NCI-H2196 treated with DMSO at 0.1 percent for 48 hours (cell line): ENCODE measurements at regions not wholly inside any gene's neighbourhood (a gene's known extent, or its start where the extent isn't known, plus 50 kb on each side); places are given as distances from the start of the nearest gene placed in this dataset.

Experiments
- DNase-seq: peaks from one replicate; lab custom pipeline; 2025; ENCODE audit not compliant: unreplicated experiment; lab: John Stamatoyannopoulos, UW

GRCh38 chr4:29521281-29521680 lies 1198.9 kb upstream of the PCDH7 start:
- DNase-seq = no peak

- no peak for DNase-seq
These were observed 1183.4 kb upstream of the PCDH7 start for GRCh38 chr4:29536745-29537144.

- DNase-seq = no peak
These were observed 1181.1 kb upstream of the PCDH7 start for GRCh38 chr4:29538889-29539646.

- no peak for DNase-seq
These were observed 1179.6 kb upstream of the PCDH7 start for GRCh38 chr4:29540439-29541102.

- DNase-seq = no peak
These were observed 1178.4 kb upstream of the PCDH7 start for GRCh38 chr4:29541757-29542156.

GRCh38 chr4:29549342-29549741 lies 1170.8 kb upstream of the PCDH7 start:
- no peak for DNase-seq

GRCh38 chr4:29551821-29552220 lies 1168.3 kb upstream of the PCDH7 start:
- DNase-seq = no peak

- no peak for DNase-seq
These were observed 1166.3 kb upstream of the PCDH7 start for GRCh38 chr4:29553846-29554245.

- no peak for DNase-seq
These were observed 1161.4 kb upstream of the PCDH7 start for GRCh38 chr4:29558789-29559188.

- DNase-seq = no peak
These were observed 1160.9 kb upstream of the PCDH7 start for GRCh38 chr4:29559286-29559685.

- no peak for DNase-seq
These were observed 1159.7 kb upstream of the PCDH7 start for GRCh38 chr4:29560452-29560851.

GRCh38 chr4:29565256-29565655 lies 1154.9 kb upstream of the PCDH7 start:
- DNase-seq = no peak

- DNase-seq = no peak
These were observed 1153.8 kb upstream of the PCDH7 start for GRCh38 chr4:29566371-29566770.

GRCh38 chr4:29571322-29571721 lies 1148.8 kb upstream of the PCDH7 start:
- no peak for DNase-seq

- DNase-seq = no peak
These were observed 1141.8 kb upstream of the PCDH7 start for GRCh38 chr4:29578329-29578728.

GRCh38 chr4:29581457-29581856 lies 1138.7 kb upstream of the PCDH7 start:
- DNase-seq = no peak

GRCh38 chr4:29588617-29589016 lies 1131.6 kb upstream of the PCDH7 start:
- no peak for DNase-seq

GRCh38 chr4:29596228-29596627 lies 1123.9 kb upstream of the PCDH7 start:
- no peak for DNase-seq

GRCh38 chr4:29619168-29619567 lies 1101.0 kb upstream of the PCDH7 start:
- DNase-seq = no peak

- DNase-seq = no peak
These were observed 1088.0 kb upstream of the PCDH7 start for GRCh38 chr4:29632199-29632598.

GRCh38 chr4:29636961-29637360 lies 1083.2 kb upstream of the PCDH7 start:
- DNase-seq = no peak

- no peak for DNase-seq
These were observed 1066.9 kb upstream of the PCDH7 start for GRCh38 chr4:29653221-29653620.

GRCh38 chr4:29680644-29681043 lies 1039.5 kb upstream of the PCDH7 start:
- no peak for DNase-seq
